NB4 (cell line): ENCODE measurements at regions not wholly inside any gene's neighbourhood (a gene's known extent, or its start where the extent isn't known, plus 50 kb on each side); places are given as distances from the start of the nearest gene placed in this dataset.

Experiments
- MYC ChIP-seq: IDR thresholded peaks from 2 replicates; pipeline ENCODE4 v1.6.1; 2011; ENCODE audit warnings: low read depth, low read length
- POLR2A ChIP-seq: IDR thresholded peaks from 2 replicates; pipeline ENCODE4 v1.6.1; 2011; ENCODE audit warnings: mild to moderate bottlenecking; ENCODE audit not compliant: insufficient read length; ENCODE audit errors: extremely low read depth
- TF ChIP-seq, protein P1 (sequence below): IDR thresholded peaks from one replicate; pipeline ENCODE4 v1.5.1; 2012; ENCODE audit warnings: low read depth, low read length
- TF ChIP-seq, protein P2 (sequence below): IDR thresholded peaks from 2 replicates; pipeline ENCODE4 v1.6.1; 2011; ENCODE audit warnings: low read depth, low read length

DNA sequence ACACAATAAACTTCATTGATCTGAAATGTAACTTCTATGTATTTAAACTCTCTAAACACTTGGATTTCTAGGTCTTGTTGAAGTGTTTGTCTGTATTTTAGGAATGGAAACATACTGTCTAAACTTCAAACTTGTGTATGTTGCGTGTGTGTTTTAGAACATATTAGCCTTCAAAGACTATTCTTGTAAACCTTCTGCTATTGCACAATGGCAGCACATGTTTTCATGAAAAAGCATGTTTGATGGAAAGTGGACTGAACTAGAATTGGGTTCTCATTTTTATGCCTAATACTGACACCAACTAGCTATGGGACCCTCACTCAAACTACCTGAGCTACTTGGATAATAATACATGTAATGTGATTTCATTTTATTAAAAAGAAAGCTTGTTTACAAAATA is 592.6 kb downstream of the IPMK start:
- TF ChIP-seq, protein P1, sequence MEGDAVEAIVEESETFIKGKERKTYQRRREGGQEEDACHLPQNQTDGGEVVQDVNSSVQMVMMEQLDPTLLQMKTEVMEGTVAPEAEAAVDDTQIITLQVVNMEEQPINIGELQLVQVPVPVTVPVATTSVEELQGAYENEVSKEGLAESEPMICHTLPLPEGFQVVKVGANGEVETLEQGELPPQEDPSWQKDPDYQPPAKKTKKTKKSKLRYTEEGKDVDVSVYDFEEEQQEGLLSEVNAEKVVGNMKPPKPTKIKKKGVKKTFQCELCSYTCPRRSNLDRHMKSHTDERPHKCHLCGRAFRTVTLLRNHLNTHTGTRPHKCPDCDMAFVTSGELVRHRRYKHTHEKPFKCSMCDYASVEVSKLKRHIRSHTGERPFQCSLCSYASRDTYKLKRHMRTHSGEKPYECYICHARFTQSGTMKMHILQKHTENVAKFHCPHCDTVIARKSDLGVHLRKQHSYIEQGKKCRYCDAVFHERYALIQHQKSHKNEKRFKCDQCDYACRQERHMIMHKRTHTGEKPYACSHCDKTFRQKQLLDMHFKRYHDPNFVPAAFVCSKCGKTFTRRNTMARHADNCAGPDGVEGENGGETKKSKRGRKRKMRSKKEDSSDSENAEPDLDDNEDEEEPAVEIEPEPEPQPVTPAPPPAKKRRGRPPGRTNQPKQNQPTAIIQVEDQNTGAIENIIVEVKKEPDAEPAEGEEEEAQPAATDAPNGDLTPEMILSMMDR, result no peak
- TF ChIP-seq POLR2A, result no peak
- TF ChIP-seq, protein P2, sequence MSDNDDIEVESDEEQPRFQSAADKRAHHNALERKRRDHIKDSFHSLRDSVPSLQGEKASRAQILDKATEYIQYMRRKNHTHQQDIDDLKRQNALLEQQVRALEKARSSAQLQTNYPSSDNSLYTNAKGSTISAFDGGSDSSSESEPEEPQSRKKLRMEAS, result no peak
- no peak for TF ChIP-seq MYC
